ENCODE measurements at regions not wholly inside any gene's neighbourhood (a gene's known extent, or its start where the extent isn't known, plus 50 kb on each side); places are given as distances from the start of the nearest gene placed in this dataset.

DNA sequence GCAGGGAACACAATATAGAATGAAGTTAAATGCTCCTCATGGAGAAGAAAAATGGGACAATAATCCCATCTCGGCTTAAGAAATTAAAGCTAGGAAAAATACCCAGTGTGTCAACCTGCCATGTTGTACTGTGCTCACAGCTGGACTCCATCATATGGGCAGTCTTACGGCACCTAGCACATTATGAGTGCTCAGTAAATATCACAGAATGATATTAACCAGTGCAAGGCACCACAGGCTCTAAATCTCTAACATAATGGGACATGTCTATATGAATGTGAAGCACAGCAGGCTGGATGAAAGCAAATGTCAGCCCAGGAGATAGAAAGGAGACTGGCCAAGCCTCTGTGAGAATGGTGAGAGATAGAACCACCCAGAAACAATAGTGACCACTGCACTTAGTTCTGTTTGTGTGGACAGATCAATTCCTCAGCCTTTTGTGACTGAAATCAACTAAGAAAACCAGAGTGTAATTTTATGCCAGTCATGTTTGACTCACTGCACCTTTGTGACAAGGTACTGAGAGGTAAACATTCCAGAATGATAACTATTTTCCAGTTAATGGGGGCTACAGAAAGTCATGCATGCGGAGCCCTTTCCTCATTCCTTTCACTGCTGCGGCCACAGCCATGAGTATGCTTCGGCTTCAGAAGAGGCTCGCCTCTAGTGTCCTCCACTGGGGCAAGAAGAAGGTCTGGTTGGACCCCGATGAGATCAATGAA is 140.4 kb upstream of the CDH6 start:
- no peaks in the 10 kb centered on the region for H3K36me3 Mint-ChIP-seq
- H3K27me3 Mint-ChIP-seq (ENCODE audit: low read depth in 2 of 2) = no peaks in the 10 kb centered on the region
- H3K27ac Mint-ChIP-seq = no peak overlapping the region
- no peak for TF ChIP-seq CTCF (IDR thresholded peaks at IDR 0.05)
- H3K27ac ChIP-seq (ENCODE audit: low read length) = no peak overlapping the region
- DNase-seq (no peak), ATAC-seq (no peak)
- no peaks in the 10 kb centered on the region for H3K4me1 Mint-ChIP-seq
- H3K27me3 ChIP-seq (ENCODE audit: control insufficient read depth, insufficient read depth, low read length) = no peaks in the 10 kb centered on the region
- H3K9me3 ChIP-seq (ENCODE audit: control insufficient read depth, insufficient read depth, low read length) = no peaks in the 10 kb centered on the region
- no peak overlapping the region for H3K4me3 ChIP-seq (ENCODE audit: low read length)
- no peaks in the 10 kb centered on the region for H3K36me3 ChIP-seq (ENCODE audit: control insufficient read depth, insufficient read depth, low read length)
- intact Hi-C loops (cut with micrococcal nuclease) = no loop called here
- no peaks in the 10 kb centered on the region for H3K4me1 ChIP-seq (ENCODE audit: control insufficient read depth, insufficient read depth, low read length)
- H3K4me3 Mint-ChIP-seq = no peak overlapping the region
- WGBS (ENCODE audit: insufficient coverage) = 88% methylated on average over 7 of the region's 7 CpGs
- peaks cover 8 to 12% of the 10 kb centered on the region in 2 donors for H3K9me3 Mint-ChIP-seq

DNA sequence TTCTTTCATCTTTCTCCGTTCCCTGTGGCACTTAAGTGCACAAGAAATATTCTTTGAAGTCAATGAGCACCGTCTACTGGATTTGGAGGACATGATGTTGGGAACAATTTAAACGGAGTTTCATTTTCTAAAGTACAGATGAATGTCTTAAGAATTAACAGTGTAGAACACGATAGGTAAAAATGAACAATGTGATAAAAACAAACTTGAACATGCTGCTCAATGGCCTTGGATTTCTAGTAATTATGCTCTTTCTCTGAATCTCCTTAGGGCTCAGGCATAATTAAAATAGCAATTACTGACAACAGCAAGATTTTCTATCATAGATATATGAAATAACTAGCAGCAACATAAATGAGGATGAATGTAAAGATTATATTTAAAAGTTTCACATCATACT is 142.2 kb upstream of the CDH6 start:
- whole genome bisulfite sequencing (ENCODE audit: insufficient coverage) = 79% methylated on average over 4 of the region's 4 CpGs

DNA sequence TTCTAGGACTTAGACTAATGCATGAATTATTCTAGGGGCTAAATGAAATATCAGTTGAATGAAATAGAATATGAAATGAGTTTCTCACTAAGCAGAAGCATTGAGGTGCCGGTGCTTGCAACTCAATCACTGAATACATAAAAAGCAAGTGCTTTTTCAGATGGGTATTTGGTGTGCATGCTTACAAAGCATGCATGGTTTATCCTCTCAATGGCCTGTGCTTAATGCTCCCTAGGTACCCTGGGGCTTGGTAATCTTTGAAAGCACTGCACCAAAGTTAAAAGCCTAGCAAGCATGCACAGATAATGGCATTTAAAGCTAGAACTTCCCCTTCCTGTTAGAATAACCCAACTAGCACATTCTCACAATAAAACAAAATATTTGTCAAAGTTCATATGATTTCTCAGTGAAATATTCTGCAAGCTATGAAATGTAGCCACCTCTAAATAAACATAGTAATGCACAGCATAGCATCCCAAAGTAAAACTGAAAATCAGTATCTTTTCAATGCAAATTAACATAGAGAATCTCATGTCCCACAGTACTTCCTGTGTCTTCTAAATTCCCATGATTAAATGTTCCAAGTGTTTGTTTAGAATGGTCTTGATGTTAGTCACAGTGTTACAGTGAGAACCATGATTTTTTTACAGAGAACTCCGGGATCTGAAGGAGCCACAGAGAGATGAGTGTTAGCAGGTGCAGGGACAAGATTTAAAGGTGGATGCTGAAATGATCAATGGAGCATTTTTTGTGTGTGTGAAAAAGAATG is 143.4 kb upstream of the CDH6 start:
- WGBS (ENCODE audit: insufficient coverage) = 80% methylated on average over 2 of the region's 2 CpGs
- Histone ChIP-seq H3K4me3 (ENCODE audit: low read length) (no peak overlapping the region), H3K27me3 (ENCODE audit: control insufficient read depth, insufficient read depth, low read length) (no peaks in the 10 kb centered on the region), H3K9me3 (ENCODE audit: control insufficient read depth, insufficient read depth, low read length) (no peaks in the 10 kb centered on the region), H3K4me1 (ENCODE audit: control insufficient read depth, insufficient read depth, low read length) (no peaks in the 10 kb centered on the region), H3K27ac (ENCODE audit: low read length) (no peak overlapping the region), H3K36me3 (ENCODE audit: control insufficient read depth, insufficient read depth, low read length) (no peaks in the 10 kb centered on the region)
- no peaks in the 10 kb centered on the region for H3K36me3 Mint-ChIP-seq
- intact Hi-C loops (cut with micrococcal nuclease) = no loop called here
- no peaks in the 10 kb centered on the region for H3K4me1 Mint-ChIP-seq
- no peak for TF ChIP-seq CTCF (IDR thresholded peaks at IDR 0.05)
- H3K4me3 Mint-ChIP-seq = no peak overlapping the region
- DNase-seq (no peak), ATAC-seq (no peak)
- H3K27ac Mint-ChIP-seq = no peak overlapping the region
- peaks cover 5 to 15% of the 10 kb centered on the region in 2 donors for H3K9me3 Mint-ChIP-seq
- no peaks in the 10 kb centered on the region for H3K27me3 Mint-ChIP-seq (ENCODE audit: low read depth in 2 of 2)

More for the DNA sequence above, 142.2 kb upstream of the CDH6 start:
- H3K4me3 Mint-ChIP-seq = no peak overlapping the region
- DNase-seq (no peak), ATAC-seq (no peak)
- intact Hi-C loops (cut with micrococcal nuclease) = no loop called here
- no peaks in the 10 kb centered on the region for H3K27me3 Mint-ChIP-seq (ENCODE audit: low read depth in 2 of 2)
- no peak overlapping the region for H3K27ac Mint-ChIP-seq
- H3K4me1 ChIP-seq (ENCODE audit: control insufficient read depth, insufficient read depth, low read length) = no peaks in the 10 kb centered on the region
- H3K27ac ChIP-seq (ENCODE audit: low read length) = no peak overlapping the region
- H3K4me3 ChIP-seq (ENCODE audit: low read length) = no peak overlapping the region
- H3K9me3 Mint-ChIP-seq = peaks cover 8 to 12% of the 10 kb centered on the region in 2 donors
- no peaks in the 10 kb centered on the region for H3K27me3 ChIP-seq (ENCODE audit: control insufficient read depth, insufficient read depth, low read length)
- no peaks in the 10 kb centered on the region for H3K36me3 Mint-ChIP-seq
- no peaks in the 10 kb centered on the region for H3K36me3 ChIP-seq (ENCODE audit: control insufficient read depth, insufficient read depth, low read length)
- no peaks in the 10 kb centered on the region for H3K4me1 Mint-ChIP-seq
- no peak for TF ChIP-seq CTCF (IDR thresholded peaks at IDR 0.05)
- no peaks in the 10 kb centered on the region for H3K9me3 ChIP-seq (ENCODE audit: control insufficient read depth, insufficient read depth, low read length)
